Activated gamma-delta T cell treated with Interleukin-2 at 50 U/mL for 16 hours (primary cell): ENCODE measurements at regions not wholly inside any gene's neighbourhood (a gene's known extent, or its start where the extent isn't known, plus 50 kb on each side); places are given as distances from the start of the nearest gene placed in this dataset.
"Not testable (repeated sequence)": the region's sequence is repeated elsewhere in the genome, so short reads cannot be mapped to it uniquely, and the experiment has no call there.

ENCODE experiments used
- DNase-seq: peaks from one replicate; pipeline ENCODE4 v3.0.0-alpha.2; 2020

GRCh38 chr1:29394521-29395225 lies 158.4 kb downstream of the PTPRU start:
- DNase-seq = no peak

GRCh38 chr1:29393451-29393826 lies 157.1 kb downstream of the PTPRU start:
- no peak for DNase-seq

- DNase-seq = no peak
These were observed 156.4 kb downstream of the PTPRU start for GRCh38 chr1:29392486-29393450.

- DNase-seq = no peak
These were observed 155.7 kb downstream of the PTPRU start for GRCh38 chr1:29392036-29392435.

GRCh38 chr1:29391362-29391880 lies 155.1 kb downstream of the PTPRU start:
- DNase-seq = no peak

GRCh38 chr1:29390491-29391361 lies 154.4 kb downstream of the PTPRU start:
- DNase-seq = no peak

GRCh38 chr1:29390075-29390474 lies 153.8 kb downstream of the PTPRU start:
- DNase-seq = no peak

- DNase-seq = no peak
These were observed 153.3 kb downstream of the PTPRU start for GRCh38 chr1:29389533-29390041.

GRCh38 chr1:29388884-29389283 lies 152.6 kb downstream of the PTPRU start:
- DNase-seq = no peak

GRCh38 chr1:29388170-29388569 lies 151.8 kb downstream of the PTPRU start:
- no peak for DNase-seq

- DNase-seq = no peak
These were observed 150.9 kb downstream of the PTPRU start for GRCh38 chr1:29387210-29387609.

- DNase-seq = not testable (repeated sequence)
These were observed 150.1 kb downstream of the PTPRU start for GRCh38 chr1:29386453-29386852.

GRCh38 chr1:29385966-29386365 lies 149.6 kb downstream of the PTPRU start:
- no peak for DNase-seq

- no peak for DNase-seq
These were observed 148.2 kb downstream of the PTPRU start for GRCh38 chr1:29384496-29385015.

- no peak for DNase-seq
These were observed 147.5 kb downstream of the PTPRU start for GRCh38 chr1:29383746-29384371.

- DNase-seq = no peak
These were observed 146.8 kb downstream of the PTPRU start for GRCh38 chr1:29382851-29383745.

GRCh38 chr1:29381426-29381825 lies 145.1 kb downstream of the PTPRU start:
- no peak for DNase-seq

- no peak for DNase-seq
These were observed 144.2 kb downstream of the PTPRU start for GRCh38 chr1:29380532-29380931.

GRCh38 chr1:29379443-29380073 lies 143.2 kb downstream of the PTPRU start:
- DNase-seq = no peak
